22Rv1 (cell line): ENCODE measurements at regions not wholly inside any gene's neighbourhood (a gene's known extent, or its start where the extent isn't known, plus 50 kb on each side); places are given as distances from the start of the nearest gene placed in this dataset.

ENCODE experiments used
- H3K27ac ChIP-seq: fragments of 450-650 bp; 2 replicates; pipeline ENCODE4 v1.5.1; 2017
- CTCF ChIP-seq: fragments of 450-650 bp; IDR thresholded peaks from 2 replicates; pipeline ENCODE4 v1.5.1; 2017; ENCODE audit warnings: mild to moderate bottlenecking
- ZFX ChIP-seq: fragments of 450-650 bp; IDR thresholded peaks from 2 replicates; pipeline ENCODE4 v1.6.1; 2017; ENCODE audit warnings: antibody characterized with exemption, borderline replicate concordance

GRCh38 chr9:90299968-90300367 is 342.7 kb downstream of the DIRAS2 start:
- H3K27ac ChIP-seq, result no peak overlapping the region
- TF ChIP-seq ZFX, result no peak
- TF ChIP-seq CTCF, result no peak

- TF ChIP-seq CTCF, result no peak
- no peak for TF ChIP-seq ZFX
- H3K27ac ChIP-seq, result no peak overlapping the region
These were observed 341.9 kb downstream of the DIRAS2 start for GRCh38 chr9:90300611-90301276.

- no peak overlapping the region for H3K27ac ChIP-seq
- TF ChIP-seq CTCF (no peak), ZFX (no peak)
These were observed 341.4 kb downstream of the DIRAS2 start for GRCh38 chr9:90301277-90301653.

GRCh38 chr9:90303655-90304054 is 339.0 kb downstream of the DIRAS2 start:
- no peak overlapping the region for H3K27ac ChIP-seq
- TF ChIP-seq ZFX (no peak), CTCF (no peak)

- TF ChIP-seq CTCF (no peak), ZFX (no peak)
- H3K27ac ChIP-seq, result no peak overlapping the region
These were observed 336.5 kb downstream of the DIRAS2 start for GRCh38 chr9:90306158-90306557.

- H3K27ac ChIP-seq, result no peak overlapping the region
- TF ChIP-seq CTCF (no peak), ZFX (no peak)
These were observed 335.3 kb downstream of the DIRAS2 start for GRCh38 chr9:90307167-90307833.

GRCh38 chr9:90307891-90308290 is 334.7 kb downstream of the DIRAS2 start:
- no peak overlapping the region for H3K27ac ChIP-seq
- TF ChIP-seq CTCF (no peak), ZFX (no peak)
